ENCODE measurements at regions not wholly inside any gene's neighbourhood (a gene's known extent, or its start where the extent isn't known, plus 50 kb on each side); places are given as distances from the start of the nearest gene placed in this dataset.
"Not testable (repeated sequence)": the region's sequence is repeated elsewhere in the genome, so short reads cannot be mapped to it uniquely, and the experiment has no call there.

DNA sequence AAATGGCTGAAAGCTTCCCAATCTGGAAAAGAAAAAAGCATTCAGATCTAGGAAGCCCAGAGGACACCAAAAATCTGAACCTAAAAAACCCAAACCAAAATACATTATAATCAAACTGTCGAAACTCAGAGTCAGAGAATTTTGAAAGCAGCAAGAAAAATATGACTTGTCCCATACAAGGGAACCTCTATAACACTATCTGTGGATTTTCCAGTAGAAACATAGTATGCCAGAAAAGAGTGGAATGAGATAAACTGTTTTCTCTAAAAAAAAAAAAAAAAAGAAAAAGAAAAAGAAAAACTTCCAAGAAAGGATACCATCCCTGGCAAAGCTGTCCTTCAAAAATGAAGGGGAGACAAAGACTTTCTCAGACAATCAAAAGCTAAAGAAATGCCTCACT, 179.0 kb downstream of the POM121L12 start:
- DNase-seq (no peak), ATAC-seq (no peak)
- peaks cover 50% of the 10 kb centered on the region for H3K9me3 ChIP-seq
- H3K36me3 ChIP-seq (ENCODE audit: low read depth), result no peaks in the 10 kb centered on the region
- intact Hi-C loops (cut with DNase I, micrococcal nuclease), result no loop called here
- no peak for TF ChIP-seq CTCF (IDR thresholded peaks at IDR 0.05)
- no peaks in the 10 kb centered on the region for H3K4me1 ChIP-seq (ENCODE audit: low read depth)
- no peak overlapping the region for H3K4me3 ChIP-seq

DNA sequence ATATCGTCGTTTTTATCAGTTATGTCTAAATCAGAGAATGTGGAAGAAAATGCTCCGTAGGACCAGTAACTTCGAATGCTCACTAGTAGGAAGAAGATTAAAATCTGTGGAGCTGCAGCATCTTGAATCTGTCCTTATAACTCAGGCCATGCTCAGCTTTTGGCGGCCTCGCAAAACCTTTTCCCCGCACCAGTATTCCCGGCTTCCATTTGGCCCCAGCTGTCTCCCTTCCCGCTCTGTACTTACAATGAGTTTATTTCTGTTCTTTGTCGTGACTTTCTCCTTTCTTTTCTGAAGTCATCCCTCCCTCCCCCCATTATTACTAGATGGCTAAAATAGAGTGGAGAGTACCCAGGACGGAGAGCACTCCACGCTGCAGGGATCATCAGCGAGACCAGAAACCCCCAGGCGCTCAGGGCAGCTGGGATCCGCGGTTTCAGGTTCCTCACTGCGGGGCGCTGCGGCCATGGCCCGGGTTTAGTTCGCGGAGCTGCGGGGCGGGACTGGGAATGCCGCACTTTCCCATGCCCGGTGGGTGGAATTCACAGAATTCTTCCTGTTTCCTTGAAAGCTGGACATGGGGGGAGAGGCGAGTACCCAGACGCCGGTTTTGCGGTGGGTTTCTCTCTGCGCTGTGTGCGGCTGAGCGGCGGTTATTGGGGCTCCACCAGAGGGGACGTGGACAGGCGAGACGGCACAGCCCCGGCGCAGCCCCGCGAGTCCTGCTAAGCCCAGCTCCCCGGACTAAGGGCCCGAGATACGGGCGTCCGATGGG, 183.5 kb downstream of the POM121L12 start:
- peaks cover 29% of the 10 kb centered on the region for H3K9me3 ChIP-seq
- no peak for TF ChIP-seq CTCF (IDR thresholded peaks at IDR 0.05)
- DNase-seq (no peak), ATAC-seq (no peak)
- intact Hi-C loops (cut with DNase I, micrococcal nuclease), result no loop called here
- H3K36me3 ChIP-seq (ENCODE audit: low read depth), result no peaks in the 10 kb centered on the region
- no peak overlapping the region for H3K4me3 ChIP-seq
- no peaks in the 10 kb centered on the region for H3K4me1 ChIP-seq (ENCODE audit: low read depth)

GRCh38 chr7:53229202-53229601, 193.8 kb downstream of the POM121L12 start:
- H3K4me1 ChIP-seq (ENCODE audit: low read depth), result no peaks in the 10 kb centered on the region

DNA sequence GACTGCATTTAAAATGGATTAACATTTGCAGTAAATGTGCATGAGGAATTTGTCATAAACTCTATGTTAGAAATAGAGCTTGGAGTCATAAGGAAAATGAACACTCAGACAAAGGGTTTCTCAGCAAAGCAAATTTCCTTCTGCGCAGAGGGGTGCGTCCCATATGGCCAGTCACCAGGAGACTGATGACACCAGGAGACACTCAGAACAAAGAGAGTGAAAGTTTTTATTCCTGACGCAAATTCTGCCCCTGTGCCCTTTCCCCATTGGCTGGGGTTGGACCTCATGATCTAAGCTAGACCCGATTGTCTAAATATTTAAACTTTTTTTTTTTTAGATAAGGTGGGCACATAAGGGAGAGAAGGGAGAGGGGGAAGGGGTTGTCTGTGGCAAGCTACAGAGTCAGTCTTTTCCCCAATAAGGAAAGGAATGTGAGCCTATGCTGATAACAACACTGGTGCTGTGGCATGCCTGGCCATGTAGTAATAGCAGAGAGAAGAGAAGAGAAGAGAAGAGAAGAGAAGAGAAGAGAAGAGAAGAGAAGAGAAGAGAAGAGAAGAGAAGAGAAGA, 202.0 kb downstream of the POM121L12 start:
- no peak for TF ChIP-seq CTCF (IDR thresholded peaks at IDR 0.05)
- ATAC-seq (no peak), DNase-seq (no peak)
- H3K4me3 ChIP-seq, result no peak overlapping the region
- H3K36me3 ChIP-seq (ENCODE audit: low read depth), result no peaks in the 10 kb centered on the region
- peaks cover 13% of the 10 kb centered on the region for H3K9me3 ChIP-seq
- intact Hi-C loops (cut with DNase I, micrococcal nuclease), result no loop called here
- no peaks in the 10 kb centered on the region for H3K4me1 ChIP-seq (ENCODE audit: low read depth)

More at GRCh38 chr7:53229202-53229601, 193.8 kb downstream of the POM121L12 start:
- Histone ChIP-seq H3K9me3 (peaks cover 19% of the 10 kb centered on the region), H3K36me3 (ENCODE audit: low read depth) (no peaks in the 10 kb centered on the region), H3K4me3 (no peak overlapping the region)
- ATAC-seq (no peak), DNase-seq (no peak)
- intact Hi-C loops (cut with DNase I, micrococcal nuclease), result no loop called here
- no peak for TF ChIP-seq CTCF (IDR thresholded peaks at IDR 0.05)

DNA sequence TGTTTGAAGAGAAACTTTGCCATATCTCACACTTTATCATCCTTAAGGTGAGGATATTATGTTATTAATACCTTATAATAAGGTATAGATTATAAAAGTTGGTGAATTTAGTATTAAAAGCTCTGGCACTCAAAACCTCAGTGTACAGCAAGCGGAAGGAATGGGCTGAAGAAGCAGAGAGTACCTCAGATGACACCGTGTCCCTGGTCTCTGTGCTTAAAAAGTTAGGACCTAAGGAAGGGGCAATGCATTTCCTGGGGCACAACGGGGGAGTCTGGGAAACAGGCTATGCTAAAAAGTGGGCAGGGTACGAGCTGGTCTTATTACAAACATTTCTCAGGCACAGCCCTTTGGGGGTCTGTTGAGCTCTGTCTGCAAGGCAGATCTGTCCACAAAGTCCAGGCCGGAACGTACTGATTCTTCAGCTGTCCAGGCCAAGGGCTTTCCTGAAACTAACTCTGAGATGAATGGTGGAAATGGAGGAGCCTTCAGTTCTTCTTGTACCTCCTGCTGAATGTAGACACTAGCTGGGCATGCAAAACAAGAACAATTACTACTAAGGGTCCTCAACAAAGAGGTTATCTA, 202.7 kb downstream of the POM121L12 start:
- no peak for DNase-seq
- Histone ChIP-seq H3K36me3 (ENCODE audit: low read depth) (no peaks in the 10 kb centered on the region), H3K9me3 (peaks cover 13% of the 10 kb centered on the region), H3K4me1 (ENCODE audit: low read depth) (no peaks in the 10 kb centered on the region), H3K4me3 (no peak overlapping the region)
- intact Hi-C loops (cut with DNase I, micrococcal nuclease), result no loop called here
- no peak for ATAC-seq
- TF ChIP-seq CTCF (IDR thresholded peaks at IDR 0.05), result no peak

- DNase-seq; H3K36me3 ChIP-seq (ENCODE audit: low read depth); intact Hi-C loops (cut with DNase I, micrococcal nuclease); H3K4me1 ChIP-seq (ENCODE audit: low read depth); H3K9me3 ChIP-seq; ATAC-seq; H3K4me3 ChIP-seq: not testable (repeated sequence)
Observed at GRCh38 chr7:53239151-53239550, 203.7 kb downstream of the POM121L12 start.
